HEK293 (cell line): ENCODE measurements at regions not wholly inside any gene's neighbourhood (a gene's known extent, or its start where the extent isn't known, plus 50 kb on each side); places are given as distances from the start of the nearest gene placed in this dataset.
A peak's percentile ranks its signal among the peaks of the same experiment; 100 is the strongest.

Experiments
- CTCF ChIA-PET: fragments of 350-600 bp; formaldehyde crosslinking; extraction: SDS; loops from one replicate; lab custom pipeline; 2021; ENCODE audit warnings: antibody characterized with exemption; lab: Yijun Ruan, JAX
- POLR2A ChIA-PET: fragments of 300-600 bp; formaldehyde crosslinking; extraction: SDS; loops from one replicate; lab custom pipeline; 2020; ENCODE audit warnings: antibody characterized with exemption, inconsistent platforms; lab: Yijun Ruan, JAX
- H3K27ac ChIP-seq: fragments of 200-500 bp; sonication (Bioruptor generic); 2 replicates; pipeline ENCODE4 v1.5.1; 2014; ENCODE audit warnings: low read depth, low read length, control low read depth, inconsistent platforms; ENCODE audit errors: extremely low read depth
- H3K36me3 ChIP-seq, 2 experiments: fragments of 200-500 bp in 1 of 2; sonication (Bioruptor generic) in 1 of 2; 1 replicate in 1 of 2; 2 replicates in 1 of 2; pipeline ENCODE4 v1.5.1; 2014 to 2017; ENCODE audit warnings: inconsistent platforms in 2 of 2, low read length in 2 of 2; ENCODE audit not compliant: control insufficient read depth in 2 of 2, insufficient read depth in 1 of 2
- H3K4me1 ChIP-seq: fragments of 200-500 bp; sonication (Bioruptor generic); 2 replicates; pipeline ENCODE4 v1.5.1; 2014; ENCODE audit warnings: mild to moderate bottlenecking, low read length, inconsistent platforms; ENCODE audit not compliant: control insufficient read depth, insufficient read depth
- H3K4me3 ChIP-seq: 2 replicates; pipeline ENCODE4 v1.5.1; 2011; ENCODE audit warnings: low read depth, mild to moderate bottlenecking, control low read depth, low read length, moderate library complexity
- H3K9me3 ChIP-seq: fragments of 200-500 bp; sonication (Bioruptor generic); 2 replicates; pipeline ENCODE4 v1.5.1; 2014; ENCODE audit warnings: low read depth, low read length, inconsistent platforms; ENCODE audit not compliant: control insufficient read depth, insufficient read depth
- GFI1B ChIP-seq: fragments of 450-650 bp; formaldehyde crosslinking; IDR thresholded peaks from 2 replicates; pipeline ENCODE4 v1.5.1; 2016; ENCODE audit warnings: missing biosample characterization, missing genetic modification characterization
- GLI2 ChIP-seq: fragments of 450-650 bp; formaldehyde crosslinking; IDR thresholded peaks from 2 replicates; pipeline ENCODE4; 2017; ENCODE audit warnings: missing biosample characterization, missing genetic modification characterization, low read depth, borderline replicate concordance
- HOXD13 ChIP-seq: sonication (generic); formaldehyde crosslinking; IDR thresholded peaks from 2 replicates; pipeline ENCODE4 v1.8.0; 2022; ENCODE audit warnings: missing genetic modification reagents, borderline replicate concordance
- KLF16 ChIP-seq: fragments of 450-650 bp; formaldehyde crosslinking; IDR thresholded peaks from 2 replicates; pipeline ENCODE4 v1.5.1; 2017; ENCODE audit warnings: missing biosample characterization, missing genetic modification characterization
- MEIS1 ChIP-seq: sonication (generic); formaldehyde crosslinking; IDR thresholded peaks from 2 replicates; pipeline ENCODE4 v1.8.1; 2022; ENCODE audit warnings: missing genetic modification reagents, mild to moderate bottlenecking, borderline replicate concordance
- PRDM10 ChIP-seq: fragments of 450-650 bp; formaldehyde crosslinking; IDR thresholded peaks from 2 replicates; pipeline ENCODE4 v1.5.1; 2016; ENCODE audit warnings: missing biosample characterization, missing genetic modification characterization
- RBAK ChIP-seq: fragments of 450-650 bp; formaldehyde crosslinking; IDR thresholded peaks from 2 replicates; pipeline ENCODE4 v1.5.1; 2016; ENCODE audit warnings: missing biosample characterization, missing genetic modification characterization
- ZFHX2 ChIP-seq: fragments of 450-650 bp; formaldehyde crosslinking; conservative IDR thresholded peaks from 2 replicates; pipeline ENCODE4 v1.5.1; 2016; ENCODE audit warnings: missing biosample characterization, missing genetic modification characterization
- ZNF121 ChIP-seq: fragments of 450-650 bp; formaldehyde crosslinking; IDR thresholded peaks from 2 replicates; pipeline ENCODE4 v1.5.1; 2016; ENCODE audit warnings: missing biosample characterization, missing genetic modification characterization
- ZNF133 ChIP-seq: fragments of 450-650 bp; formaldehyde crosslinking; IDR thresholded peaks from 2 replicates; pipeline ENCODE4 v1.5.1; 2016; ENCODE audit warnings: missing biosample characterization, missing genetic modification characterization
- ZNF239 ChIP-seq: fragments of 450-650 bp; formaldehyde crosslinking; IDR thresholded peaks from 2 replicates; pipeline ENCODE4 v1.5.1; 2016; ENCODE audit warnings: missing biosample characterization, missing genetic modification characterization
- ZNF324 ChIP-seq: fragments of 450-650 bp; formaldehyde crosslinking; IDR thresholded peaks from 2 replicates; pipeline ENCODE4 v1.5.1; 2016; ENCODE audit warnings: missing biosample characterization, missing genetic modification characterization
- ZNF391 ChIP-seq: fragments of 450-650 bp; formaldehyde crosslinking; IDR thresholded peaks from 2 replicates; pipeline ENCODE4 v1.5.1; 2016; ENCODE audit warnings: low read depth, missing biosample characterization, missing genetic modification characterization, borderline replicate concordance
- ZNF416 ChIP-seq: fragments of 450-650 bp; formaldehyde crosslinking; IDR thresholded peaks from 2 replicates; pipeline ENCODE4 v1.5.1; 2016; ENCODE audit warnings: missing biosample characterization, missing genetic modification characterization
- ZNF449 ChIP-seq: fragments of 450-650 bp; formaldehyde crosslinking; IDR thresholded peaks from 2 replicates; pipeline ENCODE4 v1.5.1; 2017; ENCODE audit warnings: missing biosample characterization, mild to moderate bottlenecking, missing genetic modification characterization, moderate library complexity
- ZNF48 ChIP-seq: fragments of 450-650 bp; formaldehyde crosslinking; IDR thresholded peaks from 2 replicates; pipeline ENCODE4 v1.5.1; 2016; ENCODE audit warnings: missing biosample characterization, missing genetic modification characterization
- ZNF510 ChIP-seq: fragments of 450-650 bp; formaldehyde crosslinking; IDR thresholded peaks from 2 replicates; pipeline ENCODE4 v1.5.1; 2018; ENCODE audit warnings: mild to moderate bottlenecking, missing genetic modification characterization, missing biosample characterization; ENCODE audit not compliant: insufficient replicate concordance
- ZNF514 ChIP-seq: fragments of 450-650 bp; formaldehyde crosslinking; IDR thresholded peaks from 2 replicates; pipeline ENCODE4 v1.5.1; 2016; ENCODE audit warnings: missing biosample characterization, missing genetic modification characterization
- ZNF626 ChIP-seq: fragments of 450-650 bp; sonication (Bioruptor Pico); formaldehyde crosslinking; IDR thresholded peaks from 2 replicates; pipeline ENCODE4 v1.5.1; 2018; ENCODE audit warnings: missing biosample characterization, missing genetic modification characterization, inconsistent platforms
- ZNF664 ChIP-seq: fragments of 450-650 bp; formaldehyde crosslinking; IDR thresholded peaks from 2 replicates; pipeline ENCODE4 v1.5.1; 2016; ENCODE audit warnings: missing biosample characterization, missing genetic modification characterization
- ZNF701 ChIP-seq: fragments of 450-650 bp; formaldehyde crosslinking; IDR thresholded peaks from 2 replicates; pipeline ENCODE4 v1.5.1; 2016; ENCODE audit warnings: missing biosample characterization, missing genetic modification characterization
- ZNF791 ChIP-seq: fragments of 450-650 bp; formaldehyde crosslinking; IDR thresholded peaks from 2 replicates; pipeline ENCODE4 v1.5.1; 2016; ENCODE audit warnings: missing biosample characterization, missing genetic modification characterization
- ZSCAN16 ChIP-seq: fragments of 450-650 bp; formaldehyde crosslinking; IDR thresholded peaks from 2 replicates; pipeline ENCODE4 v1.5.1; 2016; ENCODE audit warnings: missing biosample characterization, missing genetic modification characterization

- Histone ChIP-seq H3K4me1 (no peaks in the 10 kb centered on the region), H3K36me3 (no peaks in the 10 kb centered on the region), H3K9me3 (no peaks in the 10 kb centered on the region), H3K4me3 (no peak overlapping the region), H3K27ac (no peak overlapping the region)
- POLR2A ChIA-PET: interaction anchor here (0.7 kb wide), 1 partner anchor 700 kb away, joined by 9 read pairs; no protein-coding TSS in a partner anchor
- TF ChIP-seq ZNF324 (tag by site-specific recombination) (no peak), GFI1B (no peak), ZNF391 (tag by site-specific recombination) (no peak), ZNF121 (tag by site-specific recombination) (no peak), ZNF133 (tag by site-specific recombination) (no peak), RBAK (no peak), ZNF626 (tag by site-specific recombination) (no peak), GLI2 (tag by site-specific recombination) (no peak), MEIS1 (CRISPR knock-in tag) (no peak), HOXD13 (CRISPR knock-in tag) (no peak), ZNF701 (tag by site-specific recombination) (no peak), ZNF510 (tag by site-specific recombination) (no peak), ZNF48 (tag by site-specific recombination) (no peak), ZNF791 (tag by site-specific recombination) (no peak), ZNF239 (tag by site-specific recombination) (no peak), KLF16 (tag by site-specific recombination) (no peak), ZNF416 (no peak), ZNF514 (no peak)
- CTCF ChIA-PET: interaction anchor here (0.6 kb wide), 2 partner anchors 72 to 73 kb away, joined by 3 read pairs; no protein-coding TSS in a partner anchor
Observed at GRCh38 chr5:78706825-78707224, 58.3 kb upstream of the LHFPL2 start.

- no peaks in the 10 kb centered on the region for H3K4me1 ChIP-seq
- no peaks in the 10 kb centered on the region for H3K36me3 ChIP-seq
- CTCF ChIA-PET: interaction anchor here (0.6 kb wide), 1 partner anchor 71 kb away, joined by 3 read pairs; no protein-coding TSS in a partner anchor
- H3K27ac ChIP-seq: no peak overlapping the region
- POLR2A ChIA-PET: no interaction called here
- TF ChIP-seq ZSCAN16 (no peak), ZNF449 (tag by site-specific recombination) (no peak), PRDM10 (no peak), ZFHX2 (tag by site-specific recombination) (peak; percentile 38; the same call in 1 of the 2 replicates), ZNF664 (tag by site-specific recombination) (no peak)
- H3K9me3 ChIP-seq: no peaks in the 10 kb centered on the region
- no peak overlapping the region for H3K4me3 ChIP-seq
Observed at GRCh38 chr5:78706381-78706780, 57.8 kb upstream of the LHFPL2 start.
